ENCODE measurements at regions not wholly inside any gene's neighbourhood (a gene's known extent, or its start where the extent isn't known, plus 50 kb on each side); places are given as distances from the start of the nearest gene placed in this dataset.
"Not testable (repeated sequence)": the region's sequence is repeated elsewhere in the genome, so short reads cannot be mapped to it uniquely, and the experiment has no call there.

GRCh38 chr5:42989190-42989589, 50.9 kb downstream of the ANXA2R start:
- POLR2A ChIA-PET = interaction anchor here (0.7 kb wide), 1 partner anchor 216 kb away, joined by 3 read pairs; no protein-coding TSS in a partner anchor
- CTCF ChIA-PET = interaction anchor here (1.3 to 1.6 kb wide), 4 partner anchors 37 to 52 kb away, joined by 3 to 6 read pairs (median 4); no protein-coding TSS in a partner anchor

GRCh38 chr5:42988568-42988967, 51.6 kb downstream of the ANXA2R start:
- ChIA-PET POLR2A (interaction anchor here (0.7 kb wide), 1 partner anchor 216 kb away, joined by 3 read pairs; no protein-coding TSS in a partner anchor), CTCF (interaction anchor here (1.3 to 1.6 kb wide), 3 partner anchors 36 to 39 kb away, joined by 3 to 5 read pairs (median 3); no protein-coding TSS in a partner anchor)

- POLR2A ChIA-PET = no interaction called here
- CTCF ChIA-PET = no interaction called here
Observed at GRCh38 chr5:42985129-42986037, 54.7 kb downstream of the ANXA2R start.

- POLR2A ChIA-PET = no interaction called here
Observed at GRCh38 chr5:42984307-42984706, 55.8 kb downstream of the ANXA2R start.

GRCh38 chr5:42982107-42982622, 58.0 kb downstream of the ANXA2R start:
- ChIA-PET POLR2A (no interaction called here), CTCF (interaction anchor here (0.6 kb wide), 3 partner anchors 8 to 1394 kb away, joined by 3 to 4 read pairs (median 4); no protein-coding TSS in a partner anchor)

More at GRCh38 chr5:42984307-42984706, 55.8 kb downstream of the ANXA2R start:
- CTCF ChIA-PET = no interaction called here

- CTCF ChIA-PET = interaction anchor here (0.6 kb wide), 3 partner anchors 7 to 1394 kb away, joined by 3 to 4 read pairs (median 4); no protein-coding TSS in a partner anchor
- POLR2A ChIA-PET = not testable (repeated sequence)
Observed at GRCh38 chr5:42981417-42982106, 58.6 kb downstream of the ANXA2R start.

GRCh38 chr5:42981015-42981414, 59.1 kb downstream of the ANXA2R start:
- POLR2A ChIA-PET, CTCF ChIA-PET: not testable (repeated sequence)

GRCh38 chr5:42980391-42980790, 59.7 kb downstream of the ANXA2R start:
- POLR2A ChIA-PET, CTCF ChIA-PET: not testable (repeated sequence)

GRCh38 chr5:42979242-42979641, 60.9 kb downstream of the ANXA2R start:
- CTCF ChIA-PET = not testable (repeated sequence)

GRCh38 chr5:42974536-42974935, 65.6 kb downstream of the ANXA2R start:
- ChIA-PET CTCF (interaction anchor here (0.6 kb wide), 1 partner anchor 8 kb away, joined by 4 read pairs; no protein-coding TSS in a partner anchor), POLR2A (no interaction called here)

More at GRCh38 chr5:42979242-42979641, 60.9 kb downstream of the ANXA2R start:
- POLR2A ChIA-PET = not testable (repeated sequence)

GRCh38 chr5:42970636-42971559, 69.2 kb downstream of the ANXA2R start:
- ChIA-PET POLR2A (no interaction called here), CTCF (interaction anchor here (1.4 kb wide), 1 partner anchor 59 kb away, joined by 3 read pairs; no protein-coding TSS in a partner anchor)

GRCh38 chr5:42965934-42966333, 74.2 kb downstream of the ANXA2R start:
- POLR2A ChIA-PET = no interaction called here

GRCh38 chr5:42963412-42963811, 76.7 kb downstream of the ANXA2R start:
- ChIA-PET POLR2A (no interaction called here), CTCF (no interaction called here)

More at GRCh38 chr5:42965934-42966333, 74.2 kb downstream of the ANXA2R start:
- CTCF ChIA-PET = no interaction called here

GRCh38 chr5:42962124-42962523, 78.0 kb downstream of the ANXA2R start:
- ChIA-PET POLR2A (no interaction called here), CTCF (no interaction called here)

- POLR2A ChIA-PET = interaction anchor here (1.0 kb wide), 1 partner anchor 9 kb away, joined by 4 read pairs; no protein-coding TSS in a partner anchor
- CTCF ChIA-PET = interaction anchor here (1.3 kb wide), 1 partner anchor 9 kb away, joined by 4 read pairs; no protein-coding TSS in a partner anchor
Observed at GRCh38 chr5:42960506-42960905, 79.6 kb downstream of the ANXA2R start.

GRCh38 chr5:42956551-42956950, 83.6 kb downstream of the ANXA2R start:
- POLR2A ChIA-PET = no interaction called here
- CTCF ChIA-PET = no interaction called here

- POLR2A ChIA-PET = no interaction called here
Observed at GRCh38 chr5:42953041-42953440, 87.1 kb downstream of the ANXA2R start.

GRCh38 chr5:42952578-42952974, 87.5 kb downstream of the ANXA2R start:
- ChIA-PET POLR2A (interaction anchor here (0.6 to 1.3 kb wide), 3 partner anchors 8 to 44 kb away, joined by 3 to 4 read pairs (median 3); no protein-coding TSS in a partner anchor), CTCF (interaction anchor here (0.6 to 1.6 kb wide), 3 partner anchors 37 to 89 kb away, joined by 4 to 5 read pairs (median 5); no protein-coding TSS in a partner anchor)

More at GRCh38 chr5:42953041-42953440, 87.1 kb downstream of the ANXA2R start:
- CTCF ChIA-PET = interaction anchor here (1.2 to 1.4 kb wide), 2 partner anchors 44 to 85 kb away, joined by 3 to 4 read pairs; no protein-coding TSS in a partner anchor
